ENCODE measurements at regions not wholly inside any gene's neighbourhood (a gene's known extent, or its start where the extent isn't known, plus 50 kb on each side); places are given as distances from the start of the nearest gene placed in this dataset.
"Not testable (repeated sequence)": the region's sequence is repeated elsewhere in the genome, so short reads cannot be mapped to it uniquely, and the experiment has no call there.

DNA sequence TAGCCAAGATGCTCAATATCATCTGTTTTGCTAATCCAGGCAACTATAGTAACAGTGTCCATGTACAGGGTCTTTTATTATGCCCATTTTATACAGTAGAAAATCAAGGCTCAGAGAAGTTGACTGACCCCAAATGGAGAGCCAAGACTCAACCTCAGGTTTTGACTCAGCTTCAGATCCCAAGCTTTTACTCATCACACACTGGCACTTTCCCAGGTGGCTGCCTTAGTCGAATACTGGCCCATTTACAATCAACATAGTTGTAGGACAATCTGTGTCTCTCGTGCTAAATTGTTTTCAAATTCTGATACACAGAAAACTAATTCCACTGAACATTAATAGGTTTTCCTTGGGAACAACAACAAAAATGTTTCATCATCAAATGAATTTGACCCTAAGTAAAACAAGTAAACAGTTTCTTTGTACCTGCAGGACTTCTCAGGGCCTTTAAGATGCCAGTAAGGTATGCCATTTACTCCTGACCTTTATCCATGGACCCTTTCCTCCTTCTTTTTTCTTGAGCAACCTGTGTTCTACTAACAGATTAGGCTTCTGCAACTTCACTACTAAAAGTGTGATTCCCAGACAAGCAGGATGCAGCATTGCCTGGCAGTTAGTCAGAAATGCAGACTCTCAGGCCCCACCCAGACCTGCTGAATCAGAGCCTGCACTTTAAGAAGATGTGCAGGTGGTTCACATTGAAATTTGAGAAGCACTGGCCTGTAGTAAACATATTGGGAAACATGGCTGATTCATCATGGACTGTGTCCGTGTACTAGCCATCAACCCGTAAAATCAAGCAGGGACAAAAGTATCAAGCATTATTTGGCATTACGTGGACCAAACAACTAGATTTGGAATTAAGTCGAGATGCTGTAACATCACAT, 128.8 kb downstream of the RRAGC start:
- no peaks in the 10 kb centered on the region for H3K9me3 ChIP-seq (replicated peaks; ENCODE audit: low read length)
- H3K4me2 ChIP-seq (ENCODE audit: low read length), result no peak overlapping the region
- H3K36me3 ChIP-seq (ENCODE audit: insufficient read depth, low read length), result no peaks in the 10 kb centered on the region
- H3K9ac ChIP-seq (ENCODE audit: low read depth, low read length), result no peak overlapping the region
- H3K4me1 ChIP-seq (ENCODE audit: control insufficient read depth, insufficient read depth, low read length), result no peaks in the 10 kb centered on the region
- no peak overlapping the region for H3K4me3 ChIP-seq (ENCODE audit: low read length)
- H3K27me3 ChIP-seq (ENCODE audit: control insufficient read depth, insufficient read depth, low read length), result peaks cover 14% of the 10 kb centered on the region

DNA sequence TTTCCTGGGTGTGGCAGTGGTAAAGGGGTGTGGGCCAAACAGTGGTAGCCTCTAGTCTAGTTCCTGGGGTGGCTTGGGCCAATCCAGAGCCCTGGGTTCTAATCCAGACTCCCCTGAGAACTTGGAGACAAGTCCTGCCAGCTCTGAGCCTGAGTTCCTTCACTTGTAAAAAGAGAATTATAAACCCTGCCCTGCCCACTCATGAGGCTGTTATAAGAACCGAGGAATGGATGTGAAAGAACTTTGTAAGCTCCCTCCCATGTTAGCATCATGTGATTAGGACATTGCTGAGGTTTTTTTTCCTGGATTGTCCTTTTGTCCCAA, 131.0 kb downstream of the RRAGC start:
- H3K4me2 ChIP-seq (ENCODE audit: low read length), result no peak overlapping the region
- no peaks in the 10 kb centered on the region for H3K36me3 ChIP-seq (ENCODE audit: insufficient read depth, low read length)
- no peak overlapping the region for H3K4me3 ChIP-seq (ENCODE audit: low read length)
- H3K9me3 ChIP-seq (replicated peaks; ENCODE audit: low read length), result no peaks in the 10 kb centered on the region
- H3K27me3 ChIP-seq (ENCODE audit: control insufficient read depth, insufficient read depth, low read length), result peaks cover 14% of the 10 kb centered on the region
- no peaks in the 10 kb centered on the region for H3K4me1 ChIP-seq (ENCODE audit: control insufficient read depth, insufficient read depth, low read length)
- no peak overlapping the region for H3K9ac ChIP-seq (ENCODE audit: low read depth, low read length)

DNA sequence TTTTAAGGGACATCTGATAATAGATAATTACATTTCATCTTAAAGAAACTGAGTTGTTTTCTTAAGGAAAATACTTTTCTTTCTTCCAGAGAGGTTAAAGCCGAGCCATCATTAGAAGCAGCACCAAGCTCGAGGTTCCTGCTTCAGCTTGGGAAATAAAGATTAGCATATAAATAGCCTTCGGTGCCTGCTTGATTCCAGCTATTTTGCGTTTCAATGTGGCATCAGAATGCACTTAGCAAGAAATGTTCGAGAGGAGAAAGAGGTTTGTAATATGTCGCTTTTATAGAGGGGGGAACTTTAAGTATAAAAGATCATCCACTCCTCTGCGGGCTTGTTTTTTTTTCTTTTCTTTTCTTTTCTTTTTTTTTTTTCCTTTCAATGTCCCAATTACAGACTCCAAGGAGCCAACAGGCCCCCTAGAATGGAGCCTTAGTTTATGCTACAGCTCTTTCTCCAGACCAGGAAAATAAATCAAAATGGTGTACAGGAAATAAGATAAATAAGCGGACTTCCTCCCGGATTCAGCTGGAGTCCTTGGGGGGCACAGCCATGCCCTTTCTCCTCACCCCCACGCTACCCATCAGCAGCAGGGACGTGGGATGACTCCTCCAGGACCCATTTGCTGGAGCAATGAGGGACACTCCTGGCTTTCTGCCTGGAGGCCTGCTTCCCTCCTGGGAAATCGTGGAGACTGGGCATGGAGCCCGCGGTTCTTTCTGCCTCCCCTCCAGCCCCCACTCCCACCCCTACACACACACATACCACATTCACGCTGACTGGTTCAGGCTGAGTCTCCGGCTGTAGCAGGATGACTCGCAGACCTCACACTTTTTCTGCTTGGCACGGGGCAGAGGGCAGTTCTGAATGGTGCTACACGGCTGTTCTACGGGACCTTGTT, 131.6 kb downstream of the RRAGC start:
- H3K4me2 ChIP-seq (ENCODE audit: low read length), result no peak overlapping the region
- H3K4me3 ChIP-seq (ENCODE audit: low read length), result no peak overlapping the region
- H3K27me3 ChIP-seq (ENCODE audit: control insufficient read depth, insufficient read depth, low read length), result peaks cover 14% of the 10 kb centered on the region
- H3K4me1 ChIP-seq (ENCODE audit: control insufficient read depth, insufficient read depth, low read length), result no peaks in the 10 kb centered on the region
- H3K9ac ChIP-seq (ENCODE audit: low read depth, low read length), result no peak overlapping the region
- no peaks in the 10 kb centered on the region for H3K9me3 ChIP-seq (replicated peaks; ENCODE audit: low read length)
- H3K36me3 ChIP-seq (ENCODE audit: insufficient read depth, low read length), result no peaks in the 10 kb centered on the region

DNA sequence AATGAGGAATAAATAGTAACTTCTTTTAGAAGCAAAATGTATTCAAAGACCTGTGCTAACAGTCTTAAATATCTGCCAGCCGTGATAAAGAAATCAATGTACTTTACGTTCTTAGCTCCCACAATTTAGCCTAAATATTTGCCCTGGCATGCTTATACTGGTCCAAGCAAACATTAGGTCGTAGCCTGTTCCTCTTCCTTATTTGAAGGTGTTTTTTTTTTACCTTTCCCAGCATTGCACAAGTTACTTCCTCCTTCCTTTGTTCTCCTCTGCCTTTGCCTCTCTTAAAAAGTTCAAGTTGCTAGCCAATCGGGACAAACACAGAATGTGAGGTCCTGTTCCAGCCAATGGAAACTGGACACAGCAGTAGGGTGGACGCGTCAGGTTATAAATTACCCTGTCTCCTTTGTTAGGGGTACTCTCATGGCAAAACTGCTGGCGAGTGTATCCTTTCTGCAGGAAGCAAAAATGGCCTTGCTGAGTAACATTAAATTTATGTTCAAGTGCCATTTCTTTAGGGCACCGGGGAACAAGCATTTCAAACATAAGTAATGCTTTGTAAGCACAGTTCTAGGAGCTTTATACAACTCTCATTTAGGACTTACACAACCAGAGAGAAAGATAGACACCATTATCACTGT, 134.1 kb downstream of the RRAGC start:
- not testable (repeated sequence) for H3K9ac ChIP-seq (ENCODE audit: low read depth, low read length); H3K4me2 ChIP-seq (ENCODE audit: low read length); H3K4me1 ChIP-seq (ENCODE audit: control insufficient read depth, insufficient read depth, low read length); H3K9me3 ChIP-seq (replicated peaks; ENCODE audit: low read length); H3K27me3 ChIP-seq (ENCODE audit: control insufficient read depth, insufficient read depth, low read length); H3K4me3 ChIP-seq (ENCODE audit: low read length); H3K36me3 ChIP-seq (ENCODE audit: insufficient read depth, low read length)

DNA sequence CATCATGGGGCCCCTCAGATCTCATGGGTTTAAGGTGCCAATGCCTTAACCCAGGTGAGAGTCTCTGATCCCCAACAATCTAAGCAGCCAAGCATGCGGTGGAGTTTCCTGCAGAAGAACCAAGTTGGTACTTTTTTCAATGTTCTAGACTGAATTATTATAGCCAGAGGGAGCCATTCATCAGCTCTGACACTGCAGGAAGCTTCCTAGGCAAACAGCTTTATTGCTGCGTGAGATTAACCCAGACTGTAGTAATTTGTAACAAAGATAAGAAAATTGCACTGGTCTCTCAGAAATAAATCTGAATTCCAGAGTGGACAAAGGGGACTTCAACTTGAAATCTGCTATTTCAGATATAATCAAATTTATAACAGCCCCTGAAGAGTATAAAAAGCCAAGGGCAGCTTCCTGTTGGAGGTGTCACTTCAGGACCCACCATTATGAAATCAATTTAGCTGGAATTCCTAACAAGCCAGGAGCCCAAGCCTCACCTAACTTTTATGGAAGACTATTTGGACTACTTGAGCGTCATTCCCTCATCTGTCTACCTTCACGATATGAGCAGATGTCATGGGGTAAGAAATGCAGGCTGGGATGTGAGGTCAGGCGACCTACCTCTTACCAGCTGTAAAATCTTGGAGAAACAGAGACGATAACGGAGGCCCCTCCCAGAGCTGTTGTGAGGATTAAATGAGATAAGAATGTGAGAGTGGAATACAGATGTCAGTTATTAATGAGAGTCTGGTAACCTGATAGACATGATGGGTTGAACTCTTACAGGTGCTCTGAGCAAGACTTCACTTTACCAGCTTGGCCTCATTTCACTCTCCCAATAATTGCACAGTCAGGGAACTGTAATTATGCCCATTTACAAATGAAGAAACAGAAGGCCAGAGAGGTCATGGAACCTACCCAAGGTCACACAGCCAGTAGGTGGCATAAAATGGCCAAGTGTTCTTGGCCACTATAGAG, 135.1 kb downstream of the RRAGC start:
- H3K36me3 ChIP-seq (ENCODE audit: insufficient read depth, low read length), result no peaks in the 10 kb centered on the region
- H3K9ac ChIP-seq (ENCODE audit: low read depth, low read length), result no peak overlapping the region
- peaks cover 10% of the 10 kb centered on the region for H3K27me3 ChIP-seq (ENCODE audit: control insufficient read depth, insufficient read depth, low read length)
- H3K4me2 ChIP-seq (ENCODE audit: low read length), result no peak overlapping the region
- H3K4me3 ChIP-seq (ENCODE audit: low read length), result no peak overlapping the region
- no peaks in the 10 kb centered on the region for H3K9me3 ChIP-seq (replicated peaks; ENCODE audit: low read length)
- no peaks in the 10 kb centered on the region for H3K4me1 ChIP-seq (ENCODE audit: control insufficient read depth, insufficient read depth, low read length)

DNA sequence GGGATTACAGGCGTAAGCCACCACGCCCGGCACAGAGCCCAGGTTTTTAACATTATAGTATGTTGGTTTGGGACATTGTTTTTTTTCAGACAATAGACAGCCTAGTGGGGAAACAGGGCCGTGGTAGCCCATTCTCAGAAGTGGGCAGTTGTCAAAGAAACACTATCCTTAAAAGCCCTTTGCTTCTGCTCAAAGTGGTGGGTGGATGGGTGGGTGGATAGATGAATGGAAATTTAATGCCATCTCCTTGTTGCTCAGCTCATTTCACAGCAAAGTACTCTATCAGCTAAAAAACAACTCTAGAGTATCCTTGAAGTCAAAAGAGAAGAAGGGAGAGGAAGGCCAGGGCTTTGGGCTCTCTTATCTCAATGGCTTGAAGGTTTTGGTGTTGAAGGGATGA, 137.8 kb downstream of the RRAGC start:
- H3K4me1 ChIP-seq (ENCODE audit: control insufficient read depth, insufficient read depth, low read length), result no peaks in the 10 kb centered on the region

DNA sequence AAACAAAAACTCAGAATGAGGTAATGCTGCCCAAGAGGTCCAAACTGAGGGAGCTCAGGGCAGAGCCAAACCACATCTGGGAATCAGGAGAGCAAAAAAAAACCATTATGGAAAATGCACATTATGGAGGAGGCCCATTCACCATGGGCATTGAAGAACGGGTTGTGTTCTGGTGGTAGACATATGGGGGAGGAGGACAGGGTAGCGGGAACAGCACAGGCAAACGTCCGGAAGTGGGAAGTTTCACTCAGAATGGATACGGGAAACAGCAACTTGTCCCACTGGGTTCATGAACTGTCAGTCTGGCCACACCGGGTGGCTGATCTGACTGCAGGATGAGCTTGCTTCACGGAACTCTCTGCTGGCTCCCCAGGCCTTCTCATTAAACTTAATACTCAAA, 139.7 kb downstream of the RRAGC start:
- Histone ChIP-seq H3K4me3 (ENCODE audit: low read length) (no peak overlapping the region), H3K27me3 (ENCODE audit: control insufficient read depth, insufficient read depth, low read length) (no peaks in the 10 kb centered on the region), H3K9ac (ENCODE audit: low read depth, low read length) (no peak overlapping the region), H3K4me2 (ENCODE audit: low read length) (no peak overlapping the region), H3K4me1 (ENCODE audit: control insufficient read depth, insufficient read depth, low read length) (no peaks in the 10 kb centered on the region), H3K9me3 (replicated peaks; ENCODE audit: low read length) (no peaks in the 10 kb centered on the region), H3K36me3 (ENCODE audit: insufficient read depth, low read length) (no peaks in the 10 kb centered on the region)

More for the DNA sequence above, 137.8 kb downstream of the RRAGC start:
- Histone ChIP-seq H3K4me2 (ENCODE audit: low read length) (no peak overlapping the region), H3K36me3 (ENCODE audit: insufficient read depth, low read length) (no peaks in the 10 kb centered on the region), H3K9ac (ENCODE audit: low read depth, low read length) (no peak overlapping the region), H3K4me3 (ENCODE audit: low read length) (no peak overlapping the region), H3K9me3 (replicated peaks; ENCODE audit: low read length) (no peaks in the 10 kb centered on the region), H3K27me3 (ENCODE audit: control insufficient read depth, insufficient read depth, low read length) (no peaks in the 10 kb centered on the region)

DNA sequence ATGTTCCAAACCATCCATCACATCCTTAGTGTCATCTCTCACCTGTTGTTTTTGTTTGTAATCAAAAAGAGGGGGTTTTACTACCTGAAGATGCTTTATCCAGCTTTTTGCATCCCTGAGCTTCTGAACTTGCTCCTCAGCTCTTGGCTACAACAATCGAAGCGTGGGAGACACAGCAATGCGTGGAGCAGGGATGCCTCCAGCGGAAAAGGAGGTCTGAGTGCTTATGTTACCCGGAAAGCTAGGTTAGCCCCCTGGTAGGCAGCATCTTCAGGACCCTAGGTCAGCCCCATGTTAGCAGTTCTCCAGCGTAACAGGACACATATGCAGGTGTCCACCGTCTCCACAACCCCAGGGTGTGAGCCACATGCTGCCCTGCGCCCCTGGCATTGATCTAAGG, 141.5 kb downstream of the RRAGC start:
- no peak overlapping the region for H3K4me3 ChIP-seq (ENCODE audit: low read length)
- no peaks in the 10 kb centered on the region for H3K9me3 ChIP-seq (replicated peaks; ENCODE audit: low read length)
- no peaks in the 10 kb centered on the region for H3K36me3 ChIP-seq (ENCODE audit: insufficient read depth, low read length)
- no peak overlapping the region for H3K9ac ChIP-seq (ENCODE audit: low read depth, low read length)
- no peaks in the 10 kb centered on the region for H3K27me3 ChIP-seq (ENCODE audit: control insufficient read depth, insufficient read depth, low read length)
- no peaks in the 10 kb centered on the region for H3K4me1 ChIP-seq (ENCODE audit: control insufficient read depth, insufficient read depth, low read length)
- no peak overlapping the region for H3K4me2 ChIP-seq (ENCODE audit: low read length)

DNA sequence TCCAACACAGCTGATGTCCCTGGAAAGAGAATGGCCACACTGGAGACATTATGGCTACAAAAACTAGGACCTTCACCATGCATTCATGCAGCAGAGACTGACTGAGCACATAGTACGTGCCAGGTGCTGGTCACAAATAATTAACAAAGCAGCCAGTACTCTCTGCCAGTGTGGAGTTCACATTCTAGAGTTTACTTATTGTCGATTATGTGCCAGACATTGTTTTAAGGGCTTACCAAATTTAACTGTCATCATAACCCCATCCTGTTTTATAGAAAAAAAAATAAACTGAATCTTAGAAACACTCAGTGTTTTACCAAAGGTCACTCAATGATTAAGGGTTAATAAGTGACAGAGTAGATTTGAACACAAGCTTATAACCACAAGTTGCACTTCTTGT, 143.3 kb downstream of the RRAGC start:
- Histone ChIP-seq H3K4me3 (ENCODE audit: low read length) (no peak overlapping the region), H3K36me3 (ENCODE audit: insufficient read depth, low read length) (no peaks in the 10 kb centered on the region), H3K27me3 (ENCODE audit: control insufficient read depth, insufficient read depth, low read length) (no peaks in the 10 kb centered on the region), H3K9ac (ENCODE audit: low read depth, low read length) (no peak overlapping the region), H3K9me3 (replicated peaks; ENCODE audit: low read length) (no peaks in the 10 kb centered on the region), H3K4me1 (ENCODE audit: control insufficient read depth, insufficient read depth, low read length) (no peaks in the 10 kb centered on the region), H3K4me2 (ENCODE audit: low read length) (no peak overlapping the region)

DNA sequence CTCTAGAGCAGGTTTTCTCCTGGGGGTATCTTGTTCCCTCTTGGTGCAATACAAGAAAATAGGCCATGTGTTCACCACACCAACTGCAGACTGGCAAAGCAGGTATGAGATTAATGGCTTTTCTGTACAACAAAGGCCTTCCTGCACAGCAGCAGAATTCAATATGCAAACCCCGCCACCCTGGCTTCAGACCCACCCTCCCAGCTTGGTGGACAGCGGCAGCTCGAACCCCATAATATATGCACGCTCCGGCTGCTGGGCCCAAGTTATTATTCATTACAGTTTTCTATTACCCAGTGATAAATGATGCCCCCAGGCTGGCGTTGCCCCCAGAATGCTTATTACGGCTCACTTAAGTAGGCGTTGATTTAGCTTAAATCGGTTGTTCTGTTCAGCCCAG, 144.2 kb downstream of the RRAGC start:
- Histone ChIP-seq H3K4me3 (ENCODE audit: low read length) (no peak overlapping the region), H3K27me3 (ENCODE audit: control insufficient read depth, insufficient read depth, low read length) (no peaks in the 10 kb centered on the region), H3K36me3 (ENCODE audit: insufficient read depth, low read length) (no peaks in the 10 kb centered on the region), H3K4me1 (ENCODE audit: control insufficient read depth, insufficient read depth, low read length) (no peaks in the 10 kb centered on the region), H3K9ac (ENCODE audit: low read depth, low read length) (no peak overlapping the region), H3K4me2 (ENCODE audit: low read length) (no peak overlapping the region), H3K9me3 (replicated peaks; ENCODE audit: low read length) (no peaks in the 10 kb centered on the region)

DNA sequence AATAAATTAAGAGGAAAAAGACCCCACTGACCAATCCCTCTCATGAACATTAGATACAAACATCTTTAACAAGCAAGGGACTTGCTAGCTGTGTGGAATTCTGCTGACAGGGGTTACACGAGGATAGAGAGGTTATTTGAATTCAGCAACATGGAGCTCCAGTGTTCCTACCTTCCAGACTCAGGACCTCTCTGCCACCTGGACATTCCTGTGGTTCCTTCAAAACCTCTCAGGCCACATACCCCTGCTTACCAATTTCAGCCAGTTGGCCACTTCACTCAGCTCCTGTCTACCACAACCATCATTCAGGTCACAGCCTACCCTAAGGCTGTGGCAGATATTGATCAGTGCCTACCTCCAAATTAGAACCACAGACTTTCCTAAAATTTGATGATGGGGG, 147.5 kb downstream of the RRAGC start:
- H3K4me2 ChIP-seq (ENCODE audit: low read length), result no peak overlapping the region
- no peaks in the 10 kb centered on the region for H3K27me3 ChIP-seq (ENCODE audit: control insufficient read depth, insufficient read depth, low read length)
- no peaks in the 10 kb centered on the region for H3K9me3 ChIP-seq (replicated peaks; ENCODE audit: low read length)
- H3K9ac ChIP-seq (ENCODE audit: low read depth, low read length), result no peak overlapping the region
- H3K36me3 ChIP-seq (ENCODE audit: insufficient read depth, low read length), result no peaks in the 10 kb centered on the region
- H3K4me3 ChIP-seq (ENCODE audit: low read length), result no peak overlapping the region
- no peaks in the 10 kb centered on the region for H3K4me1 ChIP-seq (ENCODE audit: control insufficient read depth, insufficient read depth, low read length)
